AG08395 (cell line): ENCODE measurements at regions not wholly inside any gene's neighbourhood (a gene's known extent, or its start where the extent isn't known, plus 50 kb on each side); places are given as distances from the start of the nearest gene placed in this dataset.

Experiments used
- DNase-seq: peaks from one replicate; pipeline ENCODE4 v3.0.0; 2012; ENCODE audit warnings: mixed read lengths, low spot score

DNA sequence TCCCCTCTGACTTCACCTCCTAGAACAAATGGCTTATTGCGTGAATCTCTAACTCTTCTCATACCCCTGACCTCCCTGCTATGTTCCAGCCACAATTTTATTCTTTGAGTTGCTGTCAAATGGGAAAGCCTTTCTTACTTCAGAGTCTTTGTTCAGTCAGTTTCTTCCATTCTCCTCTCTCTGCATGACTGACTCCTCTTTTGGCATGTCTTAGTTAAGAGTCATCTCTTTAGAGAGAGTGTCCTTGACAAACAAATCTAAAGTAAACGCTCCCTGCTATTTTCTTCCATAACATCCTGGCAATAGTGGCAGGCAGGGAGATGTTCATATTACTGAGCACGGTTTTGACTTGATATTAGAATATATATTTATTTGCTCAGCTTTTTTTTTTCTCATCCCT lies 170.7 kb upstream of the ERBB4 start:
- peak; percentile 20 for DNase-seq

DNA sequence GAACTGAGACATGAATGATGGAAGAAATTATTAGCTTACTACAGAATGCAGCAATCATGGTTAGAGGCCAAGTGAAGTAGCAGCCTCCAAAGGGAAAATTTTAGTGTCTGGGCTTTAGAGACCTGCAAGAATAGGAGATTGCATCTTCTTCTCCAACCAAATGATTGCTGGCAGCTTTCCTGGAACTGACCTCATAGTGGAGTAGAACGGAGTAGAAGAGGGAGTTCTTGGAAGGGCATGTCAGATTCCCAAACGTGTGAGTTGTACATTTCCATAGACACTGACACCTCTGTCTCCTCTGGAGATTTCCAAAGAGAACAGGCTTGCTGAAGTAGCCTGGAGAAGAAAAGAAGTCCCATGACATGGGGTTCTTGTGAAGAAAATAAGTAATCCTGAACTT lies 169.8 kb upstream of the ERBB4 start:
- DNase-seq, result peak; percentile 31

DNA sequence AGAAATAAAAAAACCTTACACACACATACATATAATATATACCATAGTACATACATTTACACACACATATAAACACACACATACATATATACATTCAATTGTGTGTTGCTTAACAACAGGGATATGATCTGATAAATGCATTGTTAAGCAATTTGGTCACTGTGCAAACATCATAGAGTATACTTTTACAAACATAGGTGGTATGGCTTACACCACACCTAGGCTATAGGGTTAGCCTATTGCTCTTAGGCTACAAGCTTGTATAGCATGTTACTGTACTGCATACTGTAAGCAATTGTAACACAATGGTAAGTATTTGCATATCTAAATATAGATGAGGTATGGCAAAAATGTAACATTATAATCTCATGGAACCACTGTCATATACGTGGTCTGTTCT lies 156.8 kb upstream of the ERBB4 start:
- DNase-seq, result no peak

DNA sequence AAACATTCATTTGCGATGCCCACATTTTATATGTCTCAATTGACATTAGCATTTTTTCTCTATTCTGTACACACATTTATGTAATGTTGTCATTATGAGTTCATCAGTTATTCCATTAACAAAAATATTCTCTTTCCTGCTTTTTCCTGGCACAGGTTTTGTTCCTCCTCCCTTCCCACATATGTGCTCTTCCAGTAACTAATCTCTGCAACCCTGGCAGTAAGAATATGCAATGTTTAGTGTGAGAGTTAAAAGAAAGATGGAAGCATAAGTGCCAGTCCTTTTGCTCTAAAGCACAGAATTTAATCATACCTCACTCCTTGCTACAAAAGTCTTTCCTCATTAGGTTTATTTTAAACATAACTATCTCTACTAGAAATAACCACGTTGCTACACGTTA lies 155.8 kb upstream of the ERBB4 start:
- no peak for DNase-seq

DNA sequence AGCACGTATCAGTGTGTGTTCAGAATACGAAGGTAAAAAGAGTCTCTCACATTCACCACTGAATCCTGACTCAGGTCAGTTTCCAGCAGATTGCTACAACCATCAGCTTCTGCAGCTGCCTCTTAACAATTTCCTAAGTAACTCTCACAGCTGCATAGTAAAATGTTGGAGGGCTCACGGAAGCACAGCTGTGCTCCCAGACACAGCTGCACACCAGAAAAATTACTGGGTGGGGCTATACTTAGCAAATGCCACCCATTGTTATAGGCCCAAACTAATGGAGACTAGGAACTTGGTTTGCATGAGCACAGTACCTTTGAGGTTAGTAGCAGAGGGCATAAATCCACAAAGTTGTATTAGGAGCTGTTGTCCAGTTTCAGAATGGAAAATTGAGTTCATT lies 153.9 kb upstream of the ERBB4 start:
- no peak for DNase-seq

DNA sequence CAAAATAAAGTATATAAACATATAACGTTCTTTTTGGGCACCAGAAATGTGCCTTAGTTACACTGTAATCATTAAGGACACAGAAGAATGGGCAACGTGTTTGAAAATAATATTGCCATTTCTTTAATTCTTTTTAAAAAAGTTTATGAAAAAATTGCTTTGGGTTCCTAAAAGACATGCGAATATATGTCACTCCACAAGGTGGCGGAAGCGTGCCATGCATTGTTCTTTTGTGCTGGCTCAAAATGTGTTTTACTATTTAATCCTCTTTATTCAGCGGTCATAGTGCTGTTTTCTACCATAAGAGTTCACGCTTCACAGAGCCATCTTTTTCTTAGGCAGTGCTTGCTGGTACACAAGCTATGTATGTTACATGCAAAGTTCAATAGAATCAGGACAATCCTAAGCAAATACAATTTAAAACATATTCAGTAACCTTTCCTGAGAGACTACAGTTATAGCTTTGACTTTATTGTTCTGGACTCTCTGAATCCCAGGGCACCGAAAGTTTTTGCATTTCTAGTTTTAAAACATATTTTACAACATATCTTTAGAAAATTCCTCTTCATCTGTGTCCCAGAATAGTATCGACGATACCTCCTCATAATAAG lies 147.8 kb upstream of the ERBB4 start:
- DNase-seq, result peak; percentile 60

DNA sequence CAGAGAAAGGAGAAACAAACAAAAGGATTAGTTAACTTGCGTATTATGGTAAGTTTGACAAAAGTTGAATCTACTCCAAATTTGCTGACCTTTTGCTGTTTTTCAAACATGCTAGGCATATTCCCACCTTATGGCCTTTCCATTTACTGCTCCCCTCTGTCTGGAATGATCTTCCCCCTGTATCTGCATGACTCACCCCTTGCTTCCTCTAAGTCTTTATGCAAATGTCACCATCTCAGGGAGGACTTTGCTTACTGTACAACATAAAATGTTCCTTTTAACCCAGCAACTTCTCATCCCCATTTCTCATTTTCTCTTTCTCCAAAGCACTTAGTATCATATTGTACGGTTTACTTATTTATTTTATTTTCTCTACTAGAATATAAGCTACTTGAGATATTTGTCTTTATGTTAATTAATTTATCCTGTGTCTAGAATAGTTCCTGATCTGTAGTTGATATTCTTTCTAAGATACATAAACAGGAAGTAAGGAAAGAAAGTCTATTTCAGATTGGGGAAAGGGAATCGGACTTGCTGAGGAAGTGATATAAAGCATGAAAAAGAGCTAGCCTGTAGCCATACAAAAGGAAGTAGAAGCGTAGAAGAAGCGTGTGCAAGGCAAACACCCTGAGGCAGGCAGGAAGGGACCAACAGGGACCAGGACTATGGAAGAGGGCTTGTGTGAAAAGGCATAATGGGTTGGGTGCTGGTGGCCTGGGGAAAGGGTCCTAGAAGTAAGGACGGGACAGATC lies 144.9 kb upstream of the ERBB4 start:
- peak; percentile 18 for DNase-seq

DNA sequence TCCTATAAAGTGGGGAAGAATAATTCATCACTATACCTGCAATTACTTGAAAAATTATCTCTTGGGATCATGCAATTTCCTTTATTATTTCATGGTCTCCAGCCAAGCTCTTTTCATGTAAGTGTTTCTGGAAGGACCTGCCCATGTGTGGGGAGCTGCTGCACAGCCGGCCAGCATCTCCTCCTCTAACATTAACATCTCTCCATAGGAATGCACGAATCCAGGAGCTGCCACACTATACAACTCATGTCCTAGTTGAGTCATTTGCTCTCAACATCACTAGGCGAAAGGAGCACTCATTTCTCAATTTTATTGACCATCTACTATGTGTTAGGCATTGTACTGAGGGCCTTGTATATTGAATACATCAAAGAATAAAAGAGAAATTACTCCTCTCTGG lies 144.3 kb upstream of the ERBB4 start:
- DNase-seq, result no peak

DNA sequence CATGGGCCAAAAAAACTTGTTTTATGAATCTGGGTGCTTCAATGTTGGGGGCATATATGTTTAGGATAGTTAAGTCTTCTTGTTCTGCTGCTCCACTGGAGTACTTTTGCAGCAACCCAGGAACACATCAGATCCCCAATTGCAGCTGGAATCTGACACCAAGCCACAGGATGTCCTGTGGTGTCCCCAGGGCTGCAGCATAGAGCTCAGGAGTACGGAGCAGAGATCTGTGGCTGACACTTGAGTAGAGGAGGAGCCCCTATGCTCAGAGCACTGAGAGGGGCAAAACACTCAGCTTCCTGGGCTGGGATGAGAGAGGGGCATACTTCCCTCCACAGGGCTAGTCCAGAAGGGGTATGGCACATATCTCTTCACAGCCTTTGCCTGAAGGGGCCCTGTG lies 138.9 kb upstream of the ERBB4 start:
- DNase-seq, result no peak

DNA sequence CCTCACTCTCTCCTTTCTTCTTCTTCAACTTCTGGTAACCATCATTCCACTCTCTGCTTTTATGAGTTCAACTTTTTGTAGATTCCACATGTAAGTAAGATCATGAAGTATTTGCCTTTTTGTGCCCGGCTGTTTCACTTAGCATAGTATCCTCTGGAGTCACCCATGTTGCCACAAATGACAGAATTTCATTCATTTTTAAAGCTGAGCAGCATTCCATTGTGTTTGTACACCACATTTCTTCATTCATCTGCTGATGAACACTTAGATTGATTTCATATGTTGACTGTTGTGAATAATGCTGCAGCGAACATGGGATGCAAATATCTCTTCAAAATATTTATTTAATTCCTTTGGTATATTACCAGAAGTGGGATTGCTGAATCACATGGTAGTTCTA lies 133.6 kb upstream of the ERBB4 start:
- no peak for DNase-seq

DNA sequence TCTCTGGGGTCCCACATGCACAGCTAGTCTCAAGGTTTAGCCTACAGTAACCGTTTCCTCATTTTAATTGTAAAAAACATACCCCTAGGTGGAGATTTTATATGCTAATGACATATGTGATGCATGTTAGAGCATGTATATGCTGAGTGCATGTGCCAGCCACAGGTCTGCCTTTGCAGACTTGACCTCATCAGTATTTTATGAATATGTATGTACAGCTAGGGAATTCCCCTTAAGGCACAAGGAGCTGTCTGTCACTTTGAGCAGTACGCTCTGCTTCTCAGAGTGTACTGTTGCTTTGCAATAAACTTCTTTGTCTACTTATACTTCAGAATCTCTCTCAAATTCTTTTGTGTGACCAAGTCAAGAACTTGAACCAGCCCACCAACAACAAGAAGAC lies 131.2 kb upstream of the ERBB4 start:
- DNase-seq, result no peak

DNA sequence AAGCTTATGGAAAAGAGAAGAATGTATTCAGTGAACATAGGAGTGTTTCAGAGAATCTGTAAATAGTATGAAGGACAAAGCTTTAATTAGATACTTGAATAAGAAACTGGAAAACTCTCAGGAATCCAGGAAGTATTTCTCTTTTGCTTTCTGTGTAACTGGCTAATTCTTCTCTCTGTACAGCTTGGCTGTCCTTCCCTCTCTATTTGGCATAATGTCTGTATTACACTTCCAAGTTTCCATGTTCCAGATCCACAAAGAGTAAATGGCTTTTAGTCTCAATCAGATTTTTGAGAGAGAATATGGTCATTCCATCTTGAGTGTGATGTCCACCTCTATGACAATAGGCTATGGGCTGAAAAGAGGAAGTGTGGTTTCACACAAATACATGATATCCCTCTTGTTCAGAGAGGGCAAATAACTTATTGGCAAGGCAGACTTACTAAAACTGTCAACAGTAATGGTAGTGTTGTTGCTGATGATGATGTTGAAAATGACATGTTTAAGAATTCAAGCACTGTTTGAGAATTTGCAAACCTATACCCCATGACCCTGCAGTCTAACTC lies 129.2 kb upstream of the ERBB4 start:
- no peak for DNase-seq

DNA sequence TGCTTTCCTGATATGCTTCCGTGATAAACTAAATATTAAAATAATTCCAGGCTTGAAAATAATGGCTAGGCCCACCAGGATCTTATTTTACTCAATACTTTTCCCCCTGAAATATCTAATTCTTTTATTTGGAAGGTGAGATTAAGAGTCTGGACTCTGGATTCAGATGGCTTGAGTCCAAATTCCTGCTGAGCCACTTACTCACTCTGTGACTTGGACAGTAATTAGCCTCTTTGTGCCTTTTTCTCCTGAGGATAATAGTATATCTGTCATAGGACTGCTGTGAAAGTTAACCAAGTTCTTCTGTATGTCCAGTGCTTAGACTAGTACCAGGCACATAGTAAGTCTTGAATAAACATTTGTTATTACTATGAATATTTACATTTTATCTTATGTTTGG lies 127.3 kb upstream of the ERBB4 start:
- DNase-seq, result no peak

DNA sequence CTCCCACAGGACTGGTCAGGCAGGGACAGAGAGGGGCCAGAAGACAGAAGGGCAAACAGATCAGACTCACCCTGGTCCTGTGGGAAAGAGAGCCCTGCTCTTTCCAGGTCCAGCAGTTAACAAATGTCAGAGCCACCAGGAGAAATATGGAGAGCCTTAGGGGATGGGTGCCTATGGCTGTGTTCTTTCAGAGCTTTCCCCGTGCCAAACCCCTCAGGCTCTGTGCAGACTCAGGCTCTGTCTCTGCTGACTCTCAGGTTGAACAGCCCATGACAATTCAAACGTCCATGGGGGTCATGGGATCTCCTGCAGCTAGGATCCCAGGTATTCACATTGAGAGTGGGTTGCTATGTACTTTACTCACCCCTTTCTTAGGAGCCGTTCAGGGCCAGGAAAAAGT lies 120.8 kb upstream of the ERBB4 start:
- no peak for DNase-seq

DNA sequence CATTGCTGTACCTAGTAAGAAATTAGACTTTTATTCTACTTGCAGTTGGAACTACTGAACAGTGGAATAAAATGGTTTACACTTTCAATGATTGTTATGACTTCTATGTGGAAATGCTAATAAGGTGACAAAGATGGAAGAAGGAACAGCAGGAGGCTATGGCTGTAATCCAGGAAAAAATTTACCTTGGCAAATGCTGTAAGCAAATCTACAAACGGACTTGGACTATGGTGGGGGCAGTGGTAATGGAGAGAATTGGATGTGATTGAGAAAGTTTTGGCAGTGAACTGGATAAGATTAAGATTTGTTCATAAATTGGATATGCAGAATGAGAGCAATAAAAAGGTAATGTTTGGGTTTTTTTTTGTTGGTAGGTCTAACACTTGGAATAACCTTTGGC lies 111.0 kb upstream of the ERBB4 start:
- DNase-seq, result no peak

DNA sequence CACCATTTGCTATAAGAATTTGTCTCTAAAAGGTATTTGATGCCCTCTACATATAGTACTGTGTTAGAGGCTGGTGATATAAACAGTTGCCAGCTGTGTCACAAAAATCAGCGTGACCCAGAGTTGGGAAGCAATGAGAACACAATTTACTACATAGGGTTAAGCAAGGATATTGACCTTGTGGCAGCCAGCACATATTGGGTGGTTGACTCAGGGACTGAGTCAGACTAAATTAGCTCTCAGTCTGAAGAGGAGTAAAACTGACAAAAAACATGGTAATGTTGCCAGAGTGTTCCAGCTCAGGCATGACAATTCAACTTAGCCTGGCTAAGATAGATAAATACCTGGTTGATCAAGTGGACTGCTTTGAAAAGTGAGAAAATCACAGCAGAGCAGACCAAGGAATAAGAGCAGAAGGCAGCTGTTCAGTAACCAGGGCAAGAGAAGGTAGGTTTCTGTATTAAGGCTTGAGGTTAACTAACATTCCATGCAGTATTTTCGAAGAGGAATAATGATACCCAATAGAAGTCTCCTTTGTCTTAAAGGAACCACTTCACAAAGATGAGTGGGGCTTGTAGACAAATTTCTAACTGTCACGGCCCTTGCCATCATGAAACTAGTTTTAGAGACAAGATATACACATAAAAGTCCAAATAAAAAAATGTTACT lies 108.2 kb upstream of the ERBB4 start:
- DNase-seq, result peak; percentile 78

DNA sequence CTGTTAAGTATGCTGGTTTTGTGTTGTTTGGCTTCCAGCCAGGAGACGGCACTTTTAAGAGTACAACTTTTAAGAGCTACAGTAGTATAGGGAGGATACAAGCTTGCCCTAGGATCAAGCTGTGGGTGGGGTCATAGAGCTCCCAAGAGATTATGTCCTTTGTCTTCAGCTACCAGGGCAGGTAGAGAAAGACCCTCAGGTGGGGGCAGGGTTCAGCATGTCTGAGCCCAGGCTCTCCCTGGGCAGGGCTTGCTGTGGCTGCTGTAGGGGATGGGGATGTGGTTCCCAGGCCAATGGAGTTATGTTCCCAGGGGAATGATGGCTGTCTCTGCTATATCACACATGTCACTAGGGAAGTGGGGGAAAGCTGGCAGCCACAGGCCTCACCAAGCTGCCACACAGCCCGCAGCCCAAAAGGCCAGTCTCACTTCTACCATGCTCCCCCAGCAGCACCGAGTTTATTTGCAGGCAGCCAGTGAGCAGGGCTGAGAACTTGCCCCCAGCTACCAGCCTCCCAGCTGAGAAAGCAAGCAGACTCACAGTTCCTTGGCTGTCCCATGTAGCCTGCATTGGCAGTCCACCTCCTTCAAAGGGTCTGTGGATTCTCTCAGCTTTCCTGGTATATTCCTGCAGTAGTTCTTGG lies 105.7 kb upstream of the ERBB4 start:
- no peak for DNase-seq

DNA sequence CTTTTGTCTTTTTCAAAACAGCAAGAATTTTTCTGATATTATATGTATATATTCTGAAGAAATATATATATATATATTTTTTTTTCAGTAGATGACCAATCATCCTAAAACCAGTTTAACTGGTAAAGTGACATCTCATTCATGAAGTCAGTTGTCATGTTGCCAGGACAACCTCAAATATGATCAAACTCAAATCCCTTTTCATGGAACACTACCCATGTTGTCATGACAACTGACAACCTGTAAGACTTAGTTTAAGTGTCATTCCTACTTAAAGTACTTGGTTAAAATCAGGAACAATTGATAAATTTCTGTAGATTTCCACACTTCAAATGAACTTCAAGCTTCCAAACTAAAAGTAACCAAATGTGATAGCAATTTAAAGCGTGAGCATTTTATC lies 101.8 kb upstream of the ERBB4 start:
- no peak for DNase-seq

DNA sequence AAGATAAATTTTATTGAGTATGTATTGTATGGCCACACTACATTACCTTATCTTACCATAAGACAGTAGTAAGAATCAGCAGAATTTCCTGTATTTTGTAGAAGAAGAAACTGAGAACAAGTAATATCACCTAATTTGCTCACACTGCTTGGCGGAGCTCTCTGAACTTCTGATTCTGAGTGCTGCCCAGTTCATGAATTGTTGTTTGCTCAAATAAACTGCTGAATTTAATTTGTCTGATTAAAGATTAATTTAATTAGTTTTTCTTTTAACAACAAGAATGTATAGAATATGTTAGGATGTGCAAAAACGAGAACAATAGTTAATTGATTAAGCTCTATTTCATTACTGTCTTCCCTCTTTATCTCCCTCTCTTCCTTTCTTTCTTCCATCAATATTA lies 100.1 kb upstream of the ERBB4 start:
- no peak for DNase-seq

DNA sequence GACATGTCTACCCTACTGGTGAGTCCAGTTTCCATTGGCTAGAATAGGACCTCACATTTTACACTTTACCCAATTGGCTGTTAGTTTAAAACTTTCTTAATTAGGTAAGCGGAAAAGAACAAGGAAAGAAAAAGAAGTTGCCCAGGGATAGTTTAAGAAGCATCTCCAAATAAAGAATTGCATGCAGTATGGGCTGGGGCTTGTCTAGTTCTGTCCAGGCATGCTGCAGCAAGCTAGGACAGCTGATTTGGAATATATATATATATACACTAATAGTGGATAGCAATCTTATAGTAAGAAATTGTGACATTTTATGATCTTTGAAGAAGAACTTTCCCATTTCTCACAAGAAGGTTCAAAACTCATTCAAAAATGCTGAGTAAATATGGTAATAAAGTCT lies 90.0 kb upstream of the ERBB4 start:
- DNase-seq, result no peak

DNA sequence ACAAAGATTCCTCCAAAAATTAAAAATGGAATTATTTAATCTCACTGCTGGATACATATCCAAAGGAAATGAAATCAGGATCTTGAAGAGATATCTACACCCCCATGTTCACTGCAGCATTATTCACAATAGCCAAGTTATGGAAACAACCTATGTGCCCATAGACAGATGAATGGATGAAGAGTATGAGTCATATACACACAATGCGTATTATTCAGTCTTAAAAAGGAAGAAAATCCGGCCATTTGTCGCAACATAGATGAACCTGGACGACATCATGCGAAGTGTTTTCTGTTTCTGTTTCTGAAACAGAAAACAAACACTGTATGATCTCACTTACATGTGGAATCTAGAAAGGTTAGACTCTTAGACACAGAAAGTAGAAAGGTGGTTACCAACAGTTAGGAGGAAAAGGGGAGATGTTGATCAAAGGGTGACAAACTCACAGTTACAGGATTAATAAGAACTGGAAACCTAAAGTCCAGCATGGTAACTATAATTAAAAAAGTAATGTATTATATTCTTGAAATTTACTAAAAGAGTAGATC lies 87.8 kb upstream of the ERBB4 start:
- no peak for DNase-seq

DNA sequence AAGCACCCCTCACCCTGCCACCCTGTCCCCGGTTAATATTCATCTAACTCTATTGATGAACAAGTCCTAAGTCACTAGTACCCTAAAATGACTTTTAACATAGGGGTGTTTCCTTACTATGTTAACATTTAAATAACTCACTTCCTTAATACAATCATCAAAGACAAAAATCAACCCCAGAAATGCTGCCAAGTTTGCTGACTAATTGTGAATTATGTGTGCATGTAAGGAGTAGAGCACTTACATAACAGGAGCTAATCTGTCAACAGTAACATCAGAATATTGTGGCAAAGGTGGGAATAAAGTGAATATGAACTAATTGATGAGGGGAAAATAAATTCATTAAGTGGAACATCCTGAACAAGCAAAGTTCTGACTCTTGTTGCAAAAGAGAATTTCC lies 81.4 kb upstream of the ERBB4 start:
- no peak for DNase-seq

DNA sequence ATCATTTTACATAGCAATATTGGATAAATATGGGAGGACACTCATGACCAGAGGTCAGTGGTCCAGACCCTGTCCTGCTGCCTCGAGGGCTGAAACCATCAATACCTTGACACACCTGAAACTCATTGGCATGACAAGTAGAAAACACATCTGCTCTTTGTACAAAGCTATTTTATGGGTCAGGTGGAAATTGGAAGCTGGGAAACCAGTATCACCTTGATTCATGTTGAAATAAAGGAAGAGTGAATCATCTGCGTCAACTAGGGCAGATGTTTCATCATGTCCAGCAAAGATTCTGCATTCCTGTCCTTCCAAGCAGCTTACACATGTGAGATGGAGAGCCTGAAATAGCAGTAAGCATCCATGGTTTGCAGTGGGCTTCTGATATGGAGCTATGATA lies 80.0 kb upstream of the ERBB4 start:
- no peak for DNase-seq
